HG03139 (cell line): ENCODE measurements at regions not wholly inside any gene's neighbourhood (a gene's known extent, or its start where the extent isn't known, plus 50 kb on each side); places are given as distances from the start of the nearest gene placed in this dataset.

Source experiments
- ATAC-seq: cut with Tn5 transposase; IDR thresholded peaks from one replicate; pipeline ENCODE4 v1.9.1; 2021; ENCODE audit not compliant: unreplicated experiment

DNA sequence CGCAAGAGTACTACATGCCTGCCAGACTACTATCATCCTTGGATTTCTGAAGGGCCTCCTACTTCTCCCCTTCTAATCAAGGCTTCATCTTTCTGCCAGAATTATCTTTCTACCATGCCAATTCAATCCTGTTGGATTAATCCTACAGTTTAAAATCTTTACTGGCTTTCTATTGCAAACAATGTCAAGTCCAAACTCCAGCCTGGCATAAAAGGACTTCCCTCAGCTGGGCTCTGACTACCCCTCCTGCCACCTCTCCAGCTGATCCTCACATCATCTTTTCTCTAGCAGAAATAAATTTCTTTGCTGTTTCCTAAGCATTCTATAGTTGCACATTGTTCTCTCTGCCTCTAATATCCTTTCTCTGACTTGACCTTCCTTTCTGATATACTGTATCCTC is 119.7 kb upstream of the RAD23B start:
- no peak for ATAC-seq

DNA sequence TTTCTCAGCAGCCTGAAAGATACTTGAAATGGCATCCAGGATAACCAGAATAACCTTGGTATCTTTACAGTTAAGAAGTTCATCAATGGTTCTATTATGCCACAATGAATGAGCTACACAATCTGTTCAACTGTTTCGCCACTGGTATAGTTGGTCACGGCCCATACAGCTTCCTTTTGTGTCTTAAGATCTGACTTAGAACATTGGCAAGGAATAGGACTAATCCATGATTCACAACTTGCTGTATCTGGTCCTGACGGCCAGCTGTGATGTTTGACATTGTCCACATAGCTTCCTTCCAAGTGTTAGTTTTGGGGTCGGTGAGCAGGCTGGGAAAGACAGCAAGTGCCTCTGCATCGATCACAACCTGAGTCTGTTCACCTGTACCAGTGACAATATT is 113.3 kb upstream of the RAD23B start:
- ATAC-seq, result no peak

DNA sequence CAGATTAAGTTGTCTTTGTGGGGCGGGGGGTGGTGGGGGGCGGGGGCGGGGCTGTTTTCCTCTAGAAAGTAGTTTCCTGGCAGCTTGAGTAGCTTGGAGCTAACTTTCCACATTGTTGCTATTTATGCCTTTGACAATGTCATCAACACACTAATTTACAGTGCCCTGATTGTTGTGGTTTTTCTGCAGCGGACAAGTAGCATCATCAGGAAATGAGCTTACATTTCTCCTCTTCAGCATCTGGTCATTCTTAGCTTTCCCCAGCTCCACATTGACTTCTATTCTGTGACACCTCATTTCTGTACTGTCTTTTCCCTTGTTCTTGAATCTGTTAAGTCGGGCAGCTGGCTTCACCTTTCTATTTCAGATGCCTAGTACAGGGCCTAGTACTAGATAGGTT is 112.3 kb upstream of the RAD23B start:
- ATAC-seq, result no peak

DNA sequence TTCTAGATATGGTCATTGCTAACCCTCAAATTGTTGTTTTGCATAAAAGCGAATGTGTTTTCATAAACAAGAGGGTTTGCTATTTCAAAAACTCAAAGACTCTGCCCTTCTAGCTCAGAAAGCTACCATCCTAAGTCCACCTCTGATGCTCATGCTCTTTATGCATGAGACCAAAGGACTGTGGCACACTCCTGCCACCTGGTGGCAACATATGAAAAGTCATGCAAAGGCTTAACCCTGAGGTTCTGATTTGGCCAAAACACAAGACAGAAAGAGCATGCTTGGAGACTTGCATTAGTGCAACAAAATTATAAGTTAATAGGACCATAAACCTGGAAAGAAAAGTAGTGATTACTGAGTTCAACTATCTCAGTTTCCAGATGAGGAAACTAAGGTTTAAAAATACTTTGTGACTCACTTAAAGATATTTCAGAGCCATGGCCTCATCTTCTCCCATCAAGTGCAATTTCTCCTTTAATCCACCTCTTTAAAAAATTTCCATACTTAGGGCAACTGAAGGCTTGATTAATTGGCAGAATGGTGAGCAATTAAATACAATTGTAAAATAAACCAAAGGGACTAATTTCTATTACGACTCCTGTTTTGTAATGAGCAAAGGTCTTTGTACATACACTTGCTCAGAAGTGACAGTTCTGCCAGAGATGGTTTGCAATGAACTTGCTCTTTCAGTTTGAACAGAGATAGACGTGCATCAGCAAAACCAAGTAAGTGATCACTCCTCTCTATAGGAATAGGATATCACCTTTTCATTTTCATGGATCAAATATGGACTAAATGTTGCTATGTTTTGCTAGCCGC is 110.7 kb upstream of the RAD23B start:
- peak; percentile 75 for ATAC-seq

DNA sequence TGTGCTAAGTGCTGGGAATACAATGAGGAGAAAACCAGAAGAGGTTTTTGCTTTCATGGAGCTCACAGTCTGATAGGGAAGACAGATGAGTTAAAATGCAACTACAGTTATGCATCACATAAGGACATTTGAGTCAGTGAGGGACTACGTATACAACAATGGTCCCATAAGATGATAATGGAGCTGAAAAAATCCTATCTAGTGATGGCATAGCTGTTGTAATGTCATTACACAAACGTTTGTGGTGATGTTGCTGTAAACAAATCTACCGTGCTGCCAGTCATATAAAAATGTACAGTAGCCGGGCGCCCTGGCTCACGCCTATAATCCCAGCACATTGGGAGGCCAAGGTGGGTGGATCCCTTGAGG is 110.1 kb upstream of the RAD23B start:
- no peak for ATAC-seq

DNA sequence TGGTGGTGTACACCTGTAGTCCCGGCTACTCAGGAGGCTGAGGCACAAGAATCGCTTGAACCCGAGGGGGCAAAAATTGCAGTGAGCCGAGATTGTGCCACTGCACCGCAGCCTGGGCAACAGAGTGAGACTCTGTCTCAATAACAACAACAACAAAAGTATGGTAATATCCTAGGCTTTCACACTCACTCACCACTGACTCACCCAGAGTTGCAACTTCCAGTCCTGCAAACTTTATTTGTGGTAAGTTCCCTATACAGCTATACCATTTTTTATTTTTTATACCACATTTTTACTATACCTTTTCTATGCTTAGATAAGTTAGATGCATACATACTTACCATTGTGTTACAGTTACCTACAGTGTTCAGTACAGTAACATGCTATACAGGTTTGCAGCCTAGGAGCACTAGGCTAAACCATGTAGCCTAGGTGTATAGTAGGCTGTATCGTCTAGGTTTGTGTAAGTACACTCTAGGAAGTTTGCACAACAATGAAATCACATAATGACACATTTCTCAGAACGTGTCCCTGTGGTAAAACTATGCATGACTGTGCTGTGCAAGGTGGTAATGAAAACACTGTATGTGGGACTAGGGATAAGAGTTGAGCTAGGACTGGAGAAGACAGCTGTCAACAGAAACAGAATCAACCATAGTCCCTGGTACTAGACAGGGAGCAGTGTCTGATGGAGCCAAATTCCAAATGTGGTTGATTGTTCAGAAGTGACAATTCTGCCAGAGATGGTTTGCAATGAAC is 109.5 kb upstream of the RAD23B start:
- no peak for ATAC-seq

DNA sequence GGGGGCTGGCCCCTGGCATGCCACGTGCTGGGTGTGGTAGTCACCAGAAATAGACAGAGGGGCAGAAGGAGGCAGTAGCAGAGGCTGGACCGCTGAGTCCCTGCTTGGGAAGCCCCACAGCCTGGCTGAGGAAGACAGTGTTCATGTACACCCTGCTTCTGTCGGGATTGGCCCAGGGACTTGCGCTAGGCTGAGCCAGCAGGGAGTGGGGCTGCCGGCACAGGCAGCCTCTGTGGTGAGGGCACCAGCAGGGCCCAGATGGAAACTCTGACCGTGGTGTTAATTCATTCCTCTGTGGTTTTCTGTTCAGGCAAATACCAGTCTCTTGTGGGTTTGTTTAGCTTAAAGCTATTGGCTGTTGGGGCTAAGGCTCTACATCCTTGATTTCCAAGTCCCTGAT is 108.6 kb upstream of the RAD23B start:
- no peak for ATAC-seq

DNA sequence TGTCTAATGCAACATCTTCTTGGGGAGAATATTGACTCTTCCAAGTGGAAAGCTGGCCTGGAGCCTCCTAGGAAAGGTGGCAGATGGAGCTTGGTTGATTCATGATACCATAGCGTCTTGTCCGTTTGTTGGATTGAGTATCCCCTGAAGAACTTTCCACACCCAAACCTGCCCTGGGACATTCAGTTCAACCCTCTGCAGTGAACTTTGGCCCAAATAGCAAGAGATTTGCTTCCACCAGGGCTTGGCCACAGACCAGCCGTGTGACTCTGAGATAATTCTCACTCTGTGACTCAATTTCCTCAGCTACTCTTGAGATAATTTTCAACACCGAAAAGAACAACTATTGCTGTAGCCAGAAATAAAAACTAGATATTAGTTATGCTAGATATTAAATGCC is 108.0 kb upstream of the RAD23B start:
- ATAC-seq, result no peak

DNA sequence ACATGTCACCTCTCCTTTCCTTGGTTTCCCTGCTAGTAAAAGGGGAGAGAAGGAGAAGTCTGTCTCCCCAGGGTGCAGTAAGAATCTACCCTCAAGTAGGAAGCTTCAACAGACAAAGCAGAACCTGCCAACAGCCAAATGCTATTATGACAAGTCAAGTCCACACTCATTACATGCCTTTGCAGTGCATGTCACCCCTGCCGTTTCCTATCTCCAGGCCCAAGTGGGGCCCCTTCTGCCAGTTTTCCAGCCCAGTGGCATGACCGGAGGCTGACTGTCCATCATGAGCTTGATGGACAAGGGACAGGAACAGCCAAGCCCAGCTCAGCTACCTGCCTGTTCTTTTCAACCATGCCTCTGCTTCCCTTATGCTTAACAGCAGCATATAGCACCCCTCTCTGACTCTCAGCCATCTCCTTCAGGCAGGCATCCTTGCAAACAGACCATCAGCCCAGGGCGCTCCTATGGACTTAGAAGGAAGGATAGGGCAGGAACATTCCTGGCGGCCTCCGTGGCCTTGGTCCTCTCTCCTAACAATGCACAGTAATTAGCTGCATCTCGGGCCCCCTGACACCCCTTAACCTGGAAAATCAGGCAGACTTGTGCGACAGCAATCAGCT is 107.2 kb upstream of the RAD23B start:
- ATAC-seq, result no peak

DNA sequence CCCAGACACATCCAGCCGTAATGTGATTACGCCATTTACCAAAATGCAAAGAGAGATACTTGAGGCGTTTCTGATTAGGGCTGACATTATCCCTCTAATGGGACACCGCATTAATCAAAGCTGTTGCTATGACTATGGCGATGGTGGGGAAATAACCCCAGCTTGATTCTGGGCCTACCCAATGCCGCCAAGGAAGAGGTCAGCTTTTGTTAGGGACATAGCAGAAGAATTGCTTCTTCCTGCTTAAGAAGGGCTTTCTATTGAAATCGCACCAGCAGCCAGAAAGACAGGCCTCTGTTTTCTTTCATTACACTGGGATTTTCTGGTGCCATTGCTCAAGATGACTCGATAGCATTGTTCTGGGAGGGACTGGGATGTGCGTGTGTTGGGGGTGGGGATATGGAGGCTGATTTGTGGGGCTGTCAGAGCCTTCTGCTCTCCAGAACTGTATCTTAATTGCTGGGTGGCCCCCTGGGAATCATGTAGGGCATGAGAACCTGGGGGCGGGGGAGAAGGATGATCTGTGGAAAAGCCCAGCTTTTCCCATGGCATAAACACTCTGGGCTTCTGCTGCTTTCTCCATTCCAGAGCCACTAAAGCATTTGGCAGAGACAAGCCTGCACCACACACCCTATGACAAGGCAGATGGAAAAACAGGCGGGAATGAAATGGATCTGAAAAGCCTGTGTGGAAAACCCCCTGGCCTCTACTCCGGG is 106.5 kb upstream of the RAD23B start:
- ATAC-seq, result no peak

DNA sequence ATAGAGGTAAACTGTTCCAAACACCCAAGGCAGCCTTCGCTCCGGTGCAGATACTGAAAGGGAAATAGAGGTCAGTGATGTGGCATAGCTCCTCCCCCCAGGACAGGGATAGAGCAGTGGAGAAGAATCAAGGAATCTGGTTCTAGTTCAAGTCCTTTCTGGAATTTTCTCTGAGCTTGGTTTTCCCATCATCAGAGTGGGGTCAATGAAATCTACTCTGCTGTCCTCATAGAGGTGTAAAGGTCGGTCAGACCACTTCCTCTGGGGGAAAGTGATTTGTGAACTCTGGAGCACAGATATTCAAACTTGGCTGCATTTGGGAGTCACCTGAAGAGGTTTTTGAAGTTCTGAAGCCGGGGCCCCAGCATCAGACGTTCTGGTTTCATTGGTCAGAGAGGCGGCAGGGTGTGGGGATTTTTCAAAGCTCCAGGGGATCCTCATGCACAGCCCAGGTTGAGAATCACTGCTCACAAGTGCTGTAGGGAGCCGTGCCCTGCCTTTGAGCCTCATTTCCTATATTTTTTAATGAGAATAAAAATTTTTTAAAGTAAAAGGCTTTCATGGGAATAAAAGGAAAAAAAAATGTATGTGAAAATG is 105.7 kb upstream of the RAD23B start:
- no peak for ATAC-seq

DNA sequence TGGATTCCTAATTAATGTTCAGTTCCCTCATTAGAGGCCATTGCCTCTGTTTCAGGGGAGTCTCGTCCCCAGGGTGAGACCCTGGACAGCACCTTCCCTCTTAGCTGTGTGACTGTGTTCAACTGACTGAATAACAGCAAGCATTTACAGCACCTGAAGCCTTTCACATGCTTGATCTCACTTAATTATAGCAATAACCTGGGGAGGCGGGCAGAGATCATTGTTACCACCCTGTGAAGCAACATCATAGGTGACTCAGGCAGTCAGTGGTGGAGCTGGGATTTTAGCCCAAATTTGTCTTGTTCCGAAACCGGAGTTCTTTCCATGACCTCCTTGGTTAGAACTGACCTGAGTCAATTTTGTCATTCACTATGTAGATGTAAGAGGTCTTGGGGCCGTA is 105.2 kb upstream of the RAD23B start:
- no peak for ATAC-seq

DNA sequence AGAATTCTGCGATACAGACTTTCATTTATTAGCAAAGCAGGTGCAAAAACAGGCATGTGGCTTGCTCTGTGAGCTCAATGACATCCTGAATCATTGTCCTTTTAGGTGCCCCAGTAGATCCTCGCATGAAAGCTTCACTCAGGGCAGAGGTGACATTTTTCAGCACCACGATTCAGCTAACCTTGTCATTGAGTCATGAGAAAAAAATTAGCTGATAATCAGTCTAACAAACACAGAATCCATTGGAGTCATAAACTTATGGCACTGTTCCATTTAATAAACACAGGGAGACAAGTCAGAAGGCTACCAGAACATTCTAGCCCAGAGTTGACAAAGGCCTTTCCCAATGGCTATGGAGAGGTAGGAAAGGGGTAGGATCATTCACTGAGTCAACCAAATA is 104.8 kb upstream of the RAD23B start:
- ATAC-seq, result no peak

DNA sequence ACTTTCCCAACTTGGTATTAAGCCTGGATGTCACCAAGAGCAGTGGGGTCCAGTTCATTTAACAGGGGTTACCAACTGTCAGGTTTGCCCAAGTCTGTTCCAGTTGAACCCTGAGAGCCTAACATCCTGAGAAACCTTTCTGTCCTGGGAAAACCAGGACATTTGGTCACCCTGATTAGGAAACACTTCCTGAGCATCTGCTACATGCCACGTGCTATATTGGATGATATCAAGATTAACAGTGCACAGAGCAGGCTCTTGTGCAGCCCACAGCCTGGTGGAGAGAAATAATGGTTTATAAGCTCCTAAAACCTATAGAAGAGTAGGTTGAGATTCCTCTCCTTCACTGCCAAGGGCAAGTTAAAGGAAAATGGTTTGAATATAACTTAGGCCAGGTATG is 102.9 kb upstream of the RAD23B start:
- ATAC-seq, result no peak

DNA sequence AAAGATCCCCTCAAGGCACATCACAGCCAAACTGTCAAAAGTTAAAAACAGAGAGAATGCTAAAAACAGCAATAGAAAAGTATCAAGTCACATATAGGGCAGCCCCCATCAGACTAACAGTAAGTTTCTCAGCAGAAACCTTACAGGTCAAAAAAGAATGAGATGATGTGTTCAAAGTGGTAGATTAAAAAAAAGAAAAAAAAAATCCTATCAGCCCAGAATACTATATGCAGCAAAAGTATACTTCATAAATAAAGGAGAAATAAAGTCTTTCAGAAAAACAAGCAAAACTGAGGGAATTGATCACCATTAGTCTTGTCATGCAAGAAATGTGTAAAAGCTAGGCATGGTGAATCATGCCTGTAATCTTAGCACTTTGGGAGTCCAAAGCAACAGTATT is 99.9 kb upstream of the RAD23B start:
- ATAC-seq, result no peak

DNA sequence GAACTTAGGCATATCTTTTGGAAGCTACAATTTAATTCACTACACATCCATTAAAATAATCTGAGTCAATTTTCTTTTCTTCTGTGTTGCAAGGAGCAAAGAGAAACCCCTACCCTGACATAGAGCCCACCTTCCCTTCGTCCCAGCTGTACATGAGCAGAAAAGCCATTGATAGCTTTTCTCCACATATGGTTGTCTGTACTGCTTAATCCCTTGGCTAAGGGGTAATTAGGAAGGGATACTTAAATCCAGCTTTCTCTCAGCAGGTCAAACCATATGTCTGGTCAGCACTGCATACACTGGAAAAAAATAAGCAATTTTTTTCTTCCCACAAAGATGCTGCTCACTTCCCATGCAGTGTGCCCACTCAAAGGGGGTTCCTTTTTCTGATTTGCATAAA is 94.7 kb upstream of the RAD23B start:
- no peak for ATAC-seq

DNA sequence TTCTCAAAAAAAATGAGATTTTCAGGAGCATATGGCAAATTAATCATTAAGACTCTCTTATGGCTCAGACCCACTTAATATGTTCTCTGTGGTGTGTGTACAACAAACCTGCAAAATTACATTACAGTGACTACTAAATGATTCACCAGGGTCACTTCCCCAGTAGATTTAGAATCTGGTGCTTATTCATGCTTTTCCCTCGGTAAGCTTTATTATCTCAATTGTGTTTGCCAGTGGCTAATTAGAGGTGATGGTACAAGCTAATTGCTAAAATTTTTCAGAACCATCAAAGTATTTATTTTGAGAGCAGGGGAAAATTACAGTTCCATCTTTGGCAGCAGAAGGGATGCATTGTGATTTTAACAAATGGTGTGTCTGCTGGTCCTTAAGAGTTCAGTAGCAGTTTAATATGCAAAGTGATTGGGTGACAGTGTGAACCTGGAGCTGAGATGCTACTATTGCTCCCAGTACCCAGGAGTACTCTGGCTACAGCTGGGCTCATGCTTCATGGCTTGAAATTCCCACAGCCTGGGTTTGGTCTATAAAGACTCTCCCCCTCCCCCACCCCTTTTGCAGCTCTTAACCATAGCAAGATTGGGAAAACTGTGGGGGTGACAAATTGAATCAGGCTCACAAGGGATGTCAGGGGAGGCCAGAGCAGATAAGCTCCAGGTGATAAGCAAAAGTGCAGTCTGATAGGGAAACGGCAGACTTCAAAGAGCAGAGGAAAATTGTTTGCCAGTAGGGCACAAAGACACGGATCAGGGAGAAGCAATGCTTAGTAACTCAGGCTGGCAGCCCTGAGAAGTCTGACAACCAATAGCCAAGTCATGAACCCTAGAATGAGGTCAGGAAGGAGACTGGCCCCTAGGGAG is 92.8 kb upstream of the RAD23B start:
- no peak for ATAC-seq

DNA sequence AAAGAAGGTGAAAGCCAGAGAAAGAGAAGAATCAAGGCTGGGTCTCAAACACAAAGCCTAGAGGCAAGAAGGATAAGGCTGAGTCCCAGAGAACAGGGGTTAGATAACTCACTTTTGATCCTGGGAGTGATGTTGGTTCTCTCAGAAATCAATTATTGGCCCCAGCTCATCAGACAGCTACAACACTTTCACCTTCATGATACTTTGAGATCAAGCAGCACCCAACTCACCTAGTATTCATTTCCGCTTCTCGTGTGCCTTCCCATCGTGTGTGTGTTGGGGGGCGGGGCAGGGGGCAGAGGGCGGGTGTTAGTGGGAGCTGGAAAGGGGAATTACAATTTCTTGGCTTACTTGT is 92.2 kb upstream of the RAD23B start:
- ATAC-seq, result no peak

DNA sequence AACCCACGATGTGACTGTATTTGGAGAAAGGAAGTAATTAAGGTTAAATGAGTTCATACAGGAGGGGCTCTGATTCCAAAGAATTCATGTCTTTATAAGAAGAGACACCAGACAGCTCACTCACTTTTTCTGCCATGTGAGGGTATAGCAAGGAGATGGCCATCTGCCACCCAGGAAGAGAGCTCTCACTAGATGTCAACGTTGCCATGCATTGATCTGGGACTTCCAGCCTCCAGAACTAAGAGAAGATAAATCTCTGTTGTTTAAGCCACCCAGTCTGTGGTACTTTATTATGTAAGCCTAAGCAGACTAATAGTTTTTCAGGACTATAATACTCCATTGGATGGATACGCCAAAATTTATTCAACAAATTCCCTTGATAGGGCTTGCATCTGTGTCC is 89.8 kb upstream of the RAD23B start:
- ATAC-seq, result no peak

DNA sequence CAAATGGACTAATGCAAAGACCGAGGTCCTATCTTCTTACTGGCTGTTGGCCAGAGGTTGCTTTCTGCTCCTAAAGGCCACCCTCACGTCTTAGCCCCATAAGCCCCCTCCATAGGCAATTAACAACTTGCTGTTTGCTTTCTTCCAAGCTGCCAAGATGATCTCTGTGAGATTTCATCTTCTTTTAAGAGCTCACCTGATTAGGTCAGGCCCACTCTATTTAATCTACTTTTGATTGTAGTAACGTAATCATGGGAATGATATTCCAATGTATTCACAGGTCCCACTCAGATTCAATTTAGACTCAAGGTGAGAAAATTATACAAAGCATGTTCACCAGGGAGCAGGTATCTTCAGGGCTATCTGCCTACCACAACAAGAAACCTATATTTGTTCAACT is 84.4 kb upstream of the RAD23B start:
- ATAC-seq, result no peak
